Endothelial cell (in vitro differentiated cells): ENCODE measurements at regions not wholly inside any gene's neighbourhood (a gene's known extent, or its start where the extent isn't known, plus 50 kb on each side); places are given as distances from the start of the nearest gene placed in this dataset.

ENCODE experiments used
- DNase-seq: peaks from one replicate; pipeline ENCODE4 v3.0.0; 2021; ENCODE audit warnings: low spot score
- H3K27ac Mint-ChIP-seq: one replicate; pipeline ENCODE4 v1.8.0; 2021; ENCODE audit warnings: mixed read lengths, inconsistent platforms; ENCODE audit not compliant: unreplicated experiment
- H3K27me3 Mint-ChIP-seq: one replicate; pipeline ENCODE4 v1.8.0; 2021; ENCODE audit warnings: mild to moderate bottlenecking, moderate library complexity, mixed read lengths, inconsistent platforms; ENCODE audit not compliant: unreplicated experiment
- H3K36me3 Mint-ChIP-seq: one replicate; pipeline ENCODE4 v1.8.0; 2021; ENCODE audit warnings: mild to moderate bottlenecking, low read depth, mixed read lengths, inconsistent platforms; ENCODE audit not compliant: unreplicated experiment
- H3K4me1 Mint-ChIP-seq: one replicate; pipeline ENCODE4 v1.8.0; 2021; ENCODE audit warnings: mild to moderate bottlenecking, mixed read lengths, inconsistent platforms; ENCODE audit not compliant: unreplicated experiment
- H3K4me3 Mint-ChIP-seq: one replicate; pipeline ENCODE4 v1.8.0; 2021; ENCODE audit warnings: mild to moderate bottlenecking, mixed read lengths, inconsistent platforms; ENCODE audit not compliant: unreplicated experiment
- H3K9me3 Mint-ChIP-seq: one replicate; pipeline ENCODE4 v1.8.0; 2021; ENCODE audit warnings: mixed read lengths, inconsistent platforms; ENCODE audit not compliant: unreplicated experiment
- CTCF ChIP-seq: fragments of 200-600 bp; sonication (generic); IDR thresholded peaks from one replicate; pipeline ENCODE4 v1.5.0; 2021; ENCODE audit warnings: antibody characterized with exemption; ENCODE audit not compliant: unreplicated experiment

DNA sequence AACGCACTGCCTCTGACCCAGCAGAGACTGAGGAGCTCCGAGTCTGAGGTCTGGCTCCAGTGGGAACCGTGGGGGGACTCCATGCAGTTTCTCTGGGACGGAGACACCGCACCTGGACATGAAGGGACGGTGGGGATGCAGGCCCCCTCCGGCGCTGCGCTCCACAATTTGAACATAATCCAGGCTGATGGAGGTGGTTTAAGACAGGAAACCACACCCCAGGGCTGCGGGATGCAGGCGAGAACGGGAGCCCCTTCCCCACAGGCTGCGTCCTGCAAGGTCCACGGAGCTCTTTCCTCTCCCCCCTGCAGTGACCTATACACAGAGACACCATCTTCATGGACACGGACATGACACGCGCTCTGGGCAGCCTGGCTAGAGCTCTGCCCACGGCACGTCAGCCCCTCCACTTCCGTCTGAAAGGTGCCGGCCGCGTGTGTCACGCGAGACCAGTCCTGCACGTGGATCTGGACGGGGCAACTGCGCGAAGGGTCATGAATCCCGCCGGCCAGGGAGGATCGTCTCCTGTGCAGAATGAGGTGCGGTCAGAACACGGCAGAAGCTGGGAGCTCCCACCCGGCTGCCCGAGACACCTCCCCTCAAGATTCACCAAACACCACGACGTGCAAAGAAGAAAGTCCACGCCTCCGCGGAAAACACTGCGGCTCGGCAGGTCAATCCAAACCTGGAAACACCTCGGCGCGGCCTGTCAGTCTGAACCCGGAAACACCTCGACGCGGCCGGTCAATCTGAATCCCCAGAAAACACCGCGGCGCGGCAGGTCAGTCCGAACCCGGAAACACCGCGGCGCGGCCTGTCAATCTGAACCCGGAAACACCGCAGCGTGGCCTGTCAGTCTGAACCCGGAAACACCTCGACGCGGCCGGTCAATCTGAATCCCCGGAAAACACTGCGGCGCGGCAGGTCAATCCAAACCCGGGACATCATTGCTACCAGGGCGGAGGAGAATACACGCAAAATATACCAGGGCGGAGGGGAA is 212.4 kb downstream of the BRD1 start:
- DNase-seq, result no peak
- peaks cover 3% of the 10 kb centered on the region for H3K36me3 Mint-ChIP-seq
- no peak overlapping the region for H3K4me3 Mint-ChIP-seq
- peaks cover under 1% of the 10 kb centered on the region for H3K4me1 Mint-ChIP-seq
- H3K9me3 Mint-ChIP-seq, result no peaks in the 10 kb centered on the region
- TF ChIP-seq CTCF, result no peak
- H3K27ac Mint-ChIP-seq, result no peak overlapping the region
- H3K27me3 Mint-ChIP-seq, result peaks cover 2% of the 10 kb centered on the region

- Mint-ChIP-seq H3K9me3 (no peaks in the 10 kb centered on the region), H3K36me3 (peaks cover 2% of the 10 kb centered on the region), H3K4me3 (no peak overlapping the region), H3K4me1 (no peaks in the 10 kb centered on the region), H3K27ac (no peak overlapping the region), H3K27me3 (no peaks in the 10 kb centered on the region)
- no peak for DNase-seq
- no peak for TF ChIP-seq CTCF
These were observed 214.0 kb downstream of the BRD1 start for GRCh38 chr22:49613511-49614270.

DNA sequence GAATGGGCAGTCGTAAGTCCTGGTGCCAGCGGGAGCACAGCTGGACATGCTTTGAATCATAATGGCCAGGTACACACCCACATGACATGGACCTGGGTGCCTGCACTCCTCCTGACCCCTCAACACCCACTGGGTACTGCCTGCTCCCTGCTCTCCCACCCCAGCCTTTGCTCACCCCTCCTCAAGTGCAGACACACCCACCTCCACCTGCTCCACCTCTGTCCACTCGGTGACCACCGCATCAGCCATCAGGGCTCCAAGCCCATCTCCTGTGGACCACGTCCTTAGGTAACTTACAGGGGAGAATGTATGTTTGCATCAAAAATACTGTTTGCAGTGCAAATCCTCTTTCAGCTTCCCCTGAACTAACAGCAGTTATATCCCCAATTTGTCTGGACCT is 214.6 kb downstream of the BRD1 start:
- no peaks in the 10 kb centered on the region for H3K36me3 Mint-ChIP-seq
- no peak for TF ChIP-seq CTCF
- no peaks in the 10 kb centered on the region for H3K27me3 Mint-ChIP-seq
- no peaks in the 10 kb centered on the region for H3K9me3 Mint-ChIP-seq
- no peak overlapping the region for H3K4me3 Mint-ChIP-seq
- H3K4me1 Mint-ChIP-seq, result no peaks in the 10 kb centered on the region
- DNase-seq, result no peak
- no peak overlapping the region for H3K27ac Mint-ChIP-seq

- H3K4me1 Mint-ChIP-seq, result no peaks in the 10 kb centered on the region
- no peak overlapping the region for H3K27ac Mint-ChIP-seq
- H3K27me3 Mint-ChIP-seq, result peaks cover 2% of the 10 kb centered on the region
- no peak for DNase-seq
- no peak overlapping the region for H3K4me3 Mint-ChIP-seq
- H3K36me3 Mint-ChIP-seq, result no peaks in the 10 kb centered on the region
- no peak for TF ChIP-seq CTCF
- peaks cover 5% of the 10 kb centered on the region for H3K9me3 Mint-ChIP-seq
These were observed 218.3 kb downstream of the BRD1 start for GRCh38 chr22:49609207-49609876.
